ENCODE measurements at regions not wholly inside any gene's neighbourhood (a gene's known extent, or its start where the extent isn't known, plus 50 kb on each side); places are given as distances from the start of the nearest gene placed in this dataset.
A peak's percentile ranks its signal among the peaks of the same experiment; 100 is the strongest.
"Not testable (repeated sequence)": the region's sequence is repeated elsewhere in the genome, so short reads cannot be mapped to it uniquely, and the experiment has no call there.

GRCh38 chr5:13470975-13471374 lies 473.5 kb downstream of the DNAH5 start:
- no peak for DNase-seq

GRCh38 chr5:13470263-13470662 lies 474.2 kb downstream of the DNAH5 start:
- DNase-seq, result no peak

GRCh38 chr5:13464532-13465193 lies 479.8 kb downstream of the DNAH5 start:
- no peak for DNase-seq

- no peak for DNase-seq
These were observed 483.9 kb downstream of the DNAH5 start for GRCh38 chr5:13460587-13460986.

GRCh38 chr5:13454050-13454449 lies 490.4 kb downstream of the DNAH5 start:
- no peak for DNase-seq

GRCh38 chr5:13448843-13449242 lies 495.6 kb downstream of the DNAH5 start:
- DNase-seq, result no peak

GRCh38 chr5:13439430-13439829 lies 505.1 kb downstream of the DNAH5 start:
- no peak for DNase-seq

- DNase-seq, result no peak
These were observed 516.5 kb downstream of the DNAH5 start for GRCh38 chr5:13427827-13428557.

- DNase-seq, result no peak
These were observed 532.4 kb downstream of the DNAH5 start for GRCh38 chr5:13412040-13412595.

GRCh38 chr5:13408616-13409015 lies 535.9 kb downstream of the DNAH5 start:
- peak; percentile 1 for DNase-seq

- DNase-seq, result no peak
These were observed 541.1 kb downstream of the DNAH5 start for GRCh38 chr5:13403351-13403750.

GRCh38 chr5:13385066-13385465 lies 559.4 kb downstream of the DNAH5 start:
- no peak for DNase-seq

GRCh38 chr5:13382232-13382631 lies 562.3 kb downstream of the DNAH5 start:
- DNase-seq, result no peak

- no peak for DNase-seq
These were observed 566.4 kb downstream of the DNAH5 start for GRCh38 chr5:13378091-13378490.

- DNase-seq, result peak; percentile 23
These were observed 585.1 kb downstream of the DNAH5 start for GRCh38 chr5:13359344-13359743.

- DNase-seq, result no peak
These were observed 586.1 kb downstream of the DNAH5 start for GRCh38 chr5:13358342-13358741.

GRCh38 chr5:13357929-13358328 lies 586.6 kb downstream of the DNAH5 start:
- DNase-seq, result no peak

GRCh38 chr5:13356226-13356625 lies 588.3 kb downstream of the DNAH5 start:
- no peak for DNase-seq

GRCh38 chr5:13354611-13355010 lies 589.9 kb downstream of the DNAH5 start:
- no peak for DNase-seq

- DNase-seq, result no peak
These were observed 593.7 kb downstream of the DNAH5 start for GRCh38 chr5:13350767-13351166.

GRCh38 chr5:13348568-13348967 lies 595.9 kb downstream of the DNAH5 start:
- no peak for DNase-seq

GRCh38 chr5:13346401-13346800 lies 598.1 kb downstream of the DNAH5 start:
- DNase-seq, result no peak

GRCh38 chr5:13339093-13339492 lies 605.4 kb downstream of the DNAH5 start:
- DNase-seq, result no peak

GRCh38 chr5:13335026-13335425 lies 609.5 kb downstream of the DNAH5 start:
- DNase-seq, result not testable (repeated sequence)

Measured in fibroblast of skin of scalp (primary cell).